Lower leg skin (tissue), 3 donors: ENCODE measurements at regions not wholly inside any gene's neighbourhood (a gene's known extent, or its start where the extent isn't known, plus 50 kb on each side); places are given as distances from the start of the nearest gene placed in this dataset.

Experiments
- CTCF ChIP-seq, 3 donors: fragments of 450-650 bp; IDR thresholded peaks; one replicate each; pipeline ENCODE4 v1.5.1; 2016; ENCODE audit warnings: antibody characterized with exemption in 3 of 3, mild to moderate bottlenecking in 3 of 3, moderate library complexity in 2 of 3
- POLR2A ChIP-seq, 2 donors: fragments of 450-650 bp; IDR thresholded peaks; one replicate each; pipeline ENCODE4 v1.6.1; 2016 to 2017; ENCODE audit warnings: antibody characterized with exemption in 2 of 2, mild to moderate bottlenecking in 1 of 2, moderate library complexity in 1 of 2

GRCh38 chr2:118705032-118705431, 142.4 kb downstream of the EN1 start:
- TF ChIP-seq CTCF (IDR thresholded peaks at IDR 0.05) (no peak), POLR2A (IDR thresholded peaks at IDR 0.05) (no peak)
